ENCODE measurements at regions not wholly inside any gene's neighbourhood (a gene's known extent, or its start where the extent isn't known, plus 50 kb on each side); places are given as distances from the start of the nearest gene placed in this dataset.

DNA sequence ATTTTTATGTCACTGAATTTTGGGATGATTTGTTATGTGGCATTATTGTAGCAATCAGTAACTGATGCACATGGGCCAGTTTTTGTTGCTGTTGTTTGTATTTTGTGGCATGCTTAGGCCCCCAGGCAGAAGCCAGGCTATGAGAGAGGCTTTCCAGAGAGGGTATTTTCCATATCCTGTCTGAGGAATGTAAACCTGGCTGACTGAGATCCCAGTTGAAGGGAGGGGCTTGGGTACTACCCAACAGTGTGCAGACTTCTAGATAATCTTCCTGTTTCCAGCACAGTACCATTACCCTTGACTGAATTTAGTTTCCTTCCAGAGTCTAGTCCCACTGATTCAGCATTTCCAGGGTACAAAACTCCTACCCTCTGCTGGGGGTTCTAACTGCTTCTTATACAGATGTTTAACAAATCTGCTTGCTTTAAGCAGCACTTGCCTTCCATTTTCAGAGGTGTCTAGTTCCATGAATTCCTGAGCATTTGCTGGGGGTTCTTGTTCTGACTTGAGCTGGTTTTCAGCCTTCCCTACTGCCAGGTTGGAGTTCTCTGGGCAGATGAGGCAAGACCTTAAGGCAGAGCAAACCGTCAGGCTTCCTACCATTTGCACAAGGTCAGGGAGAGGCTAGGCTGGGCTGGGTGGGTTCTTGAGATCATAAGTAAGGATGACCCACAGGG, 104.7 kb upstream of the EGFL6 start:
- TF ChIP-seq CTCF (IDR thresholded peaks at IDR 0.05) (no peak), POLR2A (IDR thresholded peaks at IDR 0.05) (no peak)

All from adrenal gland (tissue), 5 donors.